ENCODE measurements at regions not wholly inside any gene's neighbourhood (a gene's known extent, or its start where the extent isn't known, plus 50 kb on each side); places are given as distances from the start of the nearest gene placed in this dataset.
A peak's percentile ranks its signal among the peaks of the same experiment; 100 is the strongest.

DNA sequence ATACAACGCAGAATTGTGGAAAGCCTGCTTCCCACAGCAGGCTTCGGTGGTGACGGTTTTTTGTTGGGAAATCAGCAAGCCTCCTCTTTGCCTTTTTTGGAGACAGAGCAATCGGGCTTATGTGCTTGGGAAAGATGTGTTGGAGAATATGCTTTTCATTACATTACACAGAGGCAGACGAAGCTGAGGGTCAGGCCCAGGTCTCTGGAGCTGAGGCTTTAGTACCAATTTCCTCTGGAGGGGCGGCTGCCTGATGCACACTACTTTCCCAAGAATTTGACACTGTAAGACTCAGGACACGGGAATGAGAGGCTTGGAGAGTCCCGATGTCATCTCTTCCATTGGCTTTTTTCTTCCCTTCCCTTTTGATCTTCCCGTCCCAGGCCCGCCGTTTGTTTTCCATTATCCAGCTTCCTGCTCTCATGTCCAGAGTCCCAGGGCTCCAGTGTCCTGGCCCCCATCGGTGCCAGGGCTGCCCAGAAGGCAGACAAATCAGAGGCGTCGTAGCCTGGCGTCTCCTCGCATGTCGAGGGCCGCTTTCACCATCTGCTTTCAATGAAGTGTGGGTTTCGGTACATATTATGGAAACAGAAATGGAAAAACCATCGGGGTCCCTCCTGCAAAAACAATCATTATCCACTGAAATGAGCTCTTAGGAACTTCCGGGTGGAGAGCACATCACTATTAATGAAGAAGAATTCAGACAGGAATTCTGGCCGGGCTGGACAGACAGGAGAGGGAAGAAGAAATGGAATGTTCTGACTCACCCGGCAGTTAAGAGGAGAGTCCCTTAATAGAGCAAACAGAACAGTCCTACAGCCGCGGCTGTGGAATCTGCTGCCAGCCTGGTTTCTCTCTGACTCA, 123.0 kb upstream of the JCAD start:
- H3K27ac ChIP-seq = peak overlapping the region in 3 of 5 donors; percentile 16 to 59 (median 58)
- WGBS, 5 donors = 63 to 76% (median 68%) methylated on average over 25 of the region's 25 CpGs
- DNase-seq = peak in 1 of 2 donors; percentile 36
- intact Hi-C loops (cut with DNase I; ENCODE audit: low total_unique reads) = no loop called here
- no peaks in the 10 kb centered on the region for H3K9me3 ChIP-seq
- TF ChIP-seq, protein P1, sequence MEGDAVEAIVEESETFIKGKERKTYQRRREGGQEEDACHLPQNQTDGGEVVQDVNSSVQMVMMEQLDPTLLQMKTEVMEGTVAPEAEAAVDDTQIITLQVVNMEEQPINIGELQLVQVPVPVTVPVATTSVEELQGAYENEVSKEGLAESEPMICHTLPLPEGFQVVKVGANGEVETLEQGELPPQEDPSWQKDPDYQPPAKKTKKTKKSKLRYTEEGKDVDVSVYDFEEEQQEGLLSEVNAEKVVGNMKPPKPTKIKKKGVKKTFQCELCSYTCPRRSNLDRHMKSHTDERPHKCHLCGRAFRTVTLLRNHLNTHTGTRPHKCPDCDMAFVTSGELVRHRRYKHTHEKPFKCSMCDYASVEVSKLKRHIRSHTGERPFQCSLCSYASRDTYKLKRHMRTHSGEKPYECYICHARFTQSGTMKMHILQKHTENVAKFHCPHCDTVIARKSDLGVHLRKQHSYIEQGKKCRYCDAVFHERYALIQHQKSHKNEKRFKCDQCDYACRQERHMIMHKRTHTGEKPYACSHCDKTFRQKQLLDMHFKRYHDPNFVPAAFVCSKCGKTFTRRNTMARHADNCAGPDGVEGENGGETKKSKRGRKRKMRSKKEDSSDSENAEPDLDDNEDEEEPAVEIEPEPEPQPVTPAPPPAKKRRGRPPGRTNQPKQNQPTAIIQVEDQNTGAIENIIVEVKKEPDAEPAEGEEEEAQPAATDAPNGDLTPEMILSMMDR (IDR thresholded peaks at IDR 0.05) = no peak
- no peaks in the 10 kb centered on the region for H3K36me3 ChIP-seq
- peaks cover 0 to 24% (median 17%) of the 10 kb centered on the region in 4 donors for H3K4me1 ChIP-seq
- no peaks in the 10 kb centered on the region for H3K27me3 ChIP-seq
- H3K4me3 ChIP-seq = no peak overlapping the region

DNA sequence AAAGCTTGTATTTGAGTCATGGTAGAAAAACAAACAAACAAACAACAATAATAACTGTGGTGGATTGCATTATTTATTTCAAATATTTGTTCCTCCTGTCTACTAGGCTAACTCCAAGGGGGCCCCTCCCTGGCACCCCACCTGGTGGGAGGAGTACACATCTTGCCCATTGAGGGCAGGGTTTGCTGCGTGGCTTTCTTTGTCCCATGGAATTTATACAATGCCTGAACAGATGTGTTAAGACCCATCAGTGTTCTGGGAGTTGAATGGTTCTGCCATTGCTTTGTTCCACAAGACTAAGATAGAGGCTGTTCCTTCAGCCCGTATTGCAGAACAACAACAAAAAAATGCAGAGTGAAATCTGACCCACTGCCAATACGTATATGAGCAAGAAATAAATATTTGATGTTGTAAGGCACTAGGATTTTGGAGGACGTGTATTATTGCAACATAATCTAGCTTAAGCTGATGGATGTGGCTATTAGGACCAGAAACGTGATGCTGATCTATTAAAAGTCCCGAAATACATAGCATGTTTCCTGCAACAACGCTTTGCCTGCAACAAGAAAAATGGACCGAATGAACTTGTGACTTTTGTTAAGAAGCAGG, 119.1 kb upstream of the JCAD start:
- Histone ChIP-seq H3K9me3 (no peaks in the 10 kb centered on the region), H3K4me3 (no peak overlapping the region), H3K36me3 (no peaks in the 10 kb centered on the region), H3K27ac (no peak overlapping the region), H3K4me1 (peaks cover 0 to 9% (median 3%) of the 10 kb centered on the region in 4 donors), H3K27me3 (no peaks in the 10 kb centered on the region)
- WGBS, 5 donors = 36 to 45% (median 36%) methylated on average over 8 of the region's 8 CpGs
- intact Hi-C loops (cut with DNase I; ENCODE audit: low total_unique reads) = no loop called here
- peak in 1 of 2 donors; percentile 60 for DNase-seq
- no peak for TF ChIP-seq EP300 (IDR thresholded peaks at IDR 0.05)
- TF ChIP-seq POLR2AphosphoS5 (IDR thresholded peaks at IDR 0.05) = peak in 2 of 3 donors; percentile 5 to 28

DNA sequence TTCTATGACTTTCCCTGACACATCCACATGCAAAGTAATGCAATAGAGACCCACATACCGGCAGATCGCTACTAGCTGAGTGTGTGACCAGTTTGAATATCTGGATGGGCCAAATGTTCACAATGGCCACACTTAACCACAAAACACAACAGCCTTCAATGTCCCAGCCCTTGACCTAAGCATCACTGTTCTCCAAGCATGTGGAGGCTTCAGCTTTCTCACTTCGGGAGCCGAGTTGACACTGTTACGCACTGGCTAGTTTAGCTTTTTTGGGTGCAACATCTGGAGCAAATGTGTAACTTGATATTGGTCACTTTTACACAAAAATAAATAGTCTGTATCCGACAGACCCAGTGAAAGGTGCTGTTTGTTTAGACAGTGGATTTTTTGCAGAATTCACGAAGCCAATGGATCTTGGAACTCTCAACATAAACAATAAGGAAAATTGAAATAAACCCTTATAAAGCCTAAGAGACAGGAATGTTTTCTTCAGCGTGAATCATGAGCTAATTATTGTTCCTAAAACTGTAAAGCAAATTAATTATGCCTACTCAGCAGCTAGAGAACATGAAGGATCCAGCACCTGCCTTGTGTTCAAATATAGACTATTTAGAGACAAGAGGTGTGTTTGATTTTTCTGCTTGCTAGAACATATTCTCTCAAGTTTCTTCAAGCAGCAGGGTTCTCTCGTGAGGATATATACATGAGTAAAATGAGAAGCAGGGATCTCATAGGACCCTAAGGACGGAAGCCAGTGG, 117.6 kb upstream of the JCAD start:
- TF ChIP-seq POLR2A (IDR thresholded peaks at IDR 0.05) (no peak), POLR2AphosphoS5 (IDR thresholded peaks at IDR 0.05) (no peak), EP300 (IDR thresholded peaks at IDR 0.05) (no peak)
- TF ChIP-seq, protein P1 (IDR thresholded peaks at IDR 0.05) = no peak
- Histone ChIP-seq H3K4me3 (no peak overlapping the region), H3K9me3 (no peaks in the 10 kb centered on the region), H3K36me3 (no peaks in the 10 kb centered on the region), H3K4me1 (peaks cover 0 to 9% (median 3%) of the 10 kb centered on the region in 4 donors), H3K27ac (peak overlapping the region in 2 of 5 donors; percentile 8 to 37), H3K27me3 (no peaks in the 10 kb centered on the region)
- 61 to 73% (median 65%) methylated on average over 10 of the region's 10 CpGs for WGBS, 5 donors
- intact Hi-C loops (cut with DNase I; ENCODE audit: low total_unique reads) = no loop called here
- DNase-seq = no peak

DNA sequence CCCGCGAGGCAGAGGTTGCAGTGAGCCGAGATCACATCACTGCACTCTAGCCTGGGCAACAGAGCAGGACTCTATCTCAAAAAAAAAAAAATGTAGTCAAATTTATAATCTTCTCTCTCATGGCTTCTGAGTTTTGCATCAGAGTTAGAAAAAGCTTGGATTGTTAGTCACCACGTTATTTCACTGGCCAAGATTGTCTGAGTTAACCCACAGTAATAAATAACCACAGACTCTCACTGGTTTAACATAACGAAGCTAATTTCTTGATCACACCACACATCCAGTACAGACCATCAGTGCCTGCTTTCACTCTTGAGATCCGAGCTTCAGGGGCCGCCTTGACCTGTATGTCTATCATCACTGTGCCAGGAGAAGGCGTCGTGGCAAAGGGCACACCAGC, 116.8 kb upstream of the JCAD start:
- intact Hi-C loops (cut with DNase I; ENCODE audit: low total_unique reads) = no loop called here
- 73 to 83% (median 78%) methylated on average over 9 of the region's 9 CpGs for WGBS, 5 donors

More for the DNA sequence above, 116.8 kb upstream of the JCAD start:
- DNase-seq = no peak
- Histone ChIP-seq H3K4me1 (peaks cover 0 to 9% (median 3%) of the 10 kb centered on the region in 4 donors), H3K36me3 (no peaks in the 10 kb centered on the region), H3K27me3 (no peaks in the 10 kb centered on the region), H3K4me3 (no peak overlapping the region), H3K9me3 (no peaks in the 10 kb centered on the region), H3K27ac (peak overlapping the region in 1 of 5 donors; percentile 37)
- TF ChIP-seq, protein P1 (IDR thresholded peaks at IDR 0.05) = no peak
- no peak for TF ChIP-seq POLR2A (IDR thresholded peaks at IDR 0.05)
- no peak for TF ChIP-seq POLR2AphosphoS5 (IDR thresholded peaks at IDR 0.05)
- TF ChIP-seq EP300 (IDR thresholded peaks at IDR 0.05) = no peak

Data from stomach (tissue), 8 donors.